Hepatic stellate cell (primary cell): ENCODE measurements at regions not wholly inside any gene's neighbourhood (a gene's known extent, or its start where the extent isn't known, plus 50 kb on each side); places are given as distances from the start of the nearest gene placed in this dataset.
"Not testable (repeated sequence)": the region's sequence is repeated elsewhere in the genome, so short reads cannot be mapped to it uniquely, and the experiment has no call there.

Experiments used
- DNase-seq: peaks from one replicate; pipeline ENCODE4 v3.0.0; 2011; ENCODE audit warnings: low spot score

DNA sequence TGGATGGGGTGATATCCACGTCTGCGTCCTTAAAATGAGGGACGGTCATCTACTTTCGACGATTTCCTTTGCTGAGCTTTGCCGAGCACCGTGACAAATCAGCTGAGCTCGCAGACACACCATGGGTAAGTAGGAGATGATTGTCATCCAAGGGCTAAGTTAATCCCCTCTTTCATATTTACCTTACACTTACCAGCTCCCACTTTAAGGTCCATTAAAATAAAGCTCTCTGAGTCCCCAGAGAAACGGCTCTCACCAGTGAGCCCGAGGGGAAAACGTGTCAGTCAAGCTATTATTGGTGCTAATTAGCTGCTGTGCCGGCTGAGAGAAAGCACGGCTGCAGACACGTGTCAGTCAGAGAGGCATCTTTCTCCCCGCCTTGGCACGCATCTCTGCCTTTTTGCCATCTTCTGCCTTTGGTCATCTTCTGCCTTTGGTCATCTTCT lies 72.2 kb downstream of the CRLF2 start:
- DNase-seq: no peak

DNA sequence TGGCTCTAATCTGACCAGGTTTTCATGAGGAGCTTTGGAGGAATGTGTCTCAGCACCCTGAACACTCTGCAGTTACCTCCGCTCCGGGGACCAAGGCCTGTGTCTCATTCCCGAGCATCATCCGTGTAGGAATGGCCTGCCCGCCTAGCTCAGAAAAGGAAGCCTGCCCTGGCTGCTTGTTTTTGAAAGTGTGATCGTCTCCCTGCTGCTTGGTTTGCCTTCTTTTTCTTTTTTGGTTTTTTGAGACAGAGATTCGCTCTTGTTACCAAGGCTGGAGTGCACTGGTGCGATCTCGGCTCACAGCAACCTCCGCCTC lies 73.3 kb downstream of the CRLF2 start:
- DNase-seq: no peak

DNA sequence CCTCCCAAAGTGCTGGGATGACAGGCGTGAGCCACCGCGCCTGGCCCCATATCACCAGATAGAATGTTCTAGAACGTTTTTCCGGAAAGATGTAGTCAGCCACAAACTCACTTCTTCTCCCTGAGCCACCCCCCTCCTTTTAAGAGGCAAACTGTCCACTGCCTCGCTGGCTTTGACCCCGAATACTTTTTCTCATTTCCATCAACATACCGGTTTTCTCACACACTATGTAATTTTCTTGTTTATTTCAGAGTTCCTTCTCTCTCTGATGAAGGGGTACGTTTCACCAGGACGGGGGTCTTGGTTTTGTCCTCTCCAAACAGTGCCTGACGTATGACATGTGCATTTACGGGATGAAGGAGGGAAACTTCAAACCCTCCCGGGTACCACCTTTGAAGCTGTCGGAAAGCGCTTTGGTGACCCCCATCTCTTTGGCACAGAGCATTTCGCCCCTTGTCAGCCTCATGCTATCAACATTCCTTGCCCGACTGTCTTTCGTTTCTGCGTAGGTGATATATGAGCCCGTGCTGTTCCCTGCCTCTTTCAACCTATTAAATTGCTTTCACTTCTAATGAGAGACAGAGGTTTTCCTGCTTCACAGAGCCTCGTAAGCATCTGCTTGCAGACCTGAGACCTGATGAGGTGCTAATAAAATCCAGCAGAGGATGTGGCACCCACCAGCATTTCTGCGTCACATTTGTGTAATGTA lies 73.8 kb downstream of the CRLF2 start:
- DNase-seq: no peak

DNA sequence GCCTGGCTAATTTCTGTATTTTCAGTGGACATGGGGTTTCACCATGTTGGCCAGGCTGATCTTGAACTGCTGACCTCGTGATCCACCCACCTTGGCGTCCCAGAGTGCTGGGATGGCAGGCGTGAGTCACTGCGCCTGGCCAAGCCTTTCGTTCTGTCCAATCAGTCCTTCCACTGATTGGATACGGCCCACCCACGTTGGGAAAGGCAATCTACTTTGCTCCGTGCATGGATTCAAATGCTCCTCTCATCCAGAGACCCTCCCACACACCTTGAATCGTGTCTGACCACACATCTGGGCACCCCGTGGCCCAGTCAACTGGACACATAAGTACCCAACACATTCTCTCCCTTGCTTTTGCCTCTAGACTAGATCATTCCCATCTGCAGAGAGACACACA lies 74.9 kb downstream of the CRLF2 start:
- DNase-seq: no peak

DNA sequence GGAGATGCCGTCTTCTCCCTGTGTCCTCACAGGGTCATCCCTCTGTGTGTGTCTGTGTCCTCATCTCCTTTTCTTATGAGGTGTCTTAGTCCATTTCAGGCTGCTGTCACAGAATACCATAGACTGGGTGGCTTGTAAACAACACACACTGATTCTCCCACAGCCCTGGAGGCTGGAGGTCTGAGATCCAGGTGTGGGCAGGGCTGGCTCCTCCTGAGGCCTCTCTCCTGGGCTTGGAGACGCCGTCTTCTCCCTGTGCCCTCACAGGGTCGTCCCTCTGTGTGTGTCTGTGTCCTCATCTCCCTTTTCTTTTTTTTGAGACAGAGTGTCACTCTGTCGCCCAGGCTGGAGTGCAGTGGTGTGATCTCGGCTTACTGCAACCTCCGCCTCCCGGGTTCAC lies 75.9 kb downstream of the CRLF2 start:
- not testable (repeated sequence) for DNase-seq

DNA sequence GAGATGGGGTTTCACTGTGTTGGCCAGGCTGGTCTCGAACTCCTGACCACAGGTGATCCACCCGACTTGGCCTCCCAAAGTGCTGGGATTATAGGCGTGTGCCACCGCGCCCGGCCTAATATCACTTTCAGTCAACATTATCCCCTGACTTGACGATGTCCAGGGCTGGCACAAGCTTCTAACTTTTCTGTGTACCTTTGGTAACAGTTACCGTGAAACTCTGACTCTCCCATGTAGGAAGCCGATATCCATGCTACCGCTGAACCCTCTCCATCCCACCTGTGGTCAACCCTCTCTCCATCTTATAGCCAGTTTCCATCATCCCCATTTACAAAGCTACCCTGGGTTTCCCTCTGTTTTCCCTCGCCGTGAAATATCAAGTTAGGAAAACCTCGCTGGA lies 77.5 kb downstream of the CRLF2 start:
- no peak for DNase-seq

DNA sequence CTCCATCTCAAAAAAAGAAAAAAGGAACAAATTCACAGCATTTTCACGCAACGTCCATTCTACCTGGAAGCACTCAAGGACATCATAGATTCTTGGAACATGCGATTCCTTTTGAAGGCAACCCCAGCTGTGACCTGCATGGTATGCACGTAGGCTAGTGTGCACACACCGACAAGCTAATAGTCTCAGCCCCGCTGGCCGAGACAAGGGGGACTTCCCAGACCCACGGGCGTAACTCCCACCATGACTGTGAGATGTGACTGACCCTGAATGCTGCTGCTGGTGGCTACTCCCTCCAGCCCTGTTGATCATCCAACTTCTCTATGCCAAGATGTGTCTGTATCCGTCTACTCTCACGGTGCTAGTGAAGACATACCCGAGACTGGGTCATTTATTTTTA lies 78.3 kb downstream of the CRLF2 start:
- DNase-seq: no peak

DNA sequence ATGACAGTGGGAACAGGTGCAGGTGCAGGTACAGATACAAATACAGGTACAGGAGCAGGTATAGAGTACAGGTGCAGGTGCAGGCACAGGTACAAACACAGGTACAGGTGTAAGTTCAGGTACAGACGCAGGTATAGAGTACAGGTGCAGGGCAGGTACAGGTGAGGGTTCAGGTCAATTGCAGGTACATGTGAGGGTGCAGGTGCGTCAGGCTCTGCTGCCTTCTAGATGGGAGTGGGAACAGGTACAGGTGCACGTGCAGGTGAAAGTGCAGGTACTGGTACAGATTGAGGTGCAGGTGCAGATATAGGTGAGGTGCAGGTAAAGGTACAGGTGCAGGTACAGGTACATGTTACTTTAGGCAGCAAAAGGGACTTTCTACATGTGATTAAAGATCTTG lies 85.7 kb downstream of the CRLF2 start:
- no peak for DNase-seq

DNA sequence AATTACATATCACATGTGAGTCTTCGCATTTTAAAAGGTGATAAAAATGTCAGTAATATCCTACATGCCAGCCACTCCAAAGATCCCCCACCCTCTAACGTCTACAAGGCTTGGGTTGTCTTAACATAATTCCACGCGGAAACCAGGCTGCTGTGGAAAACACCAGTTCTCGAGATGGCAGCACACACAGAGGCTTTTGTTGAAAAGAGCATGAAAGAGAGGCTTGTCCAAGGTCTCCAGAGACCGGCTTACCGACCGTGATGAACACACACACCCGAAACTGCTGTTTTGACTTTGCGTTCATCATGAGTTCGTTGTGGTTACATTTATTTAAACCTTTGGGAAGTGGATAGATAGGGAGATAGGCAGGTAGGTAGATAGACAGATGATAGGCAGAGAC lies 87.9 kb downstream of the CRLF2 start:
- no peak for DNase-seq

DNA sequence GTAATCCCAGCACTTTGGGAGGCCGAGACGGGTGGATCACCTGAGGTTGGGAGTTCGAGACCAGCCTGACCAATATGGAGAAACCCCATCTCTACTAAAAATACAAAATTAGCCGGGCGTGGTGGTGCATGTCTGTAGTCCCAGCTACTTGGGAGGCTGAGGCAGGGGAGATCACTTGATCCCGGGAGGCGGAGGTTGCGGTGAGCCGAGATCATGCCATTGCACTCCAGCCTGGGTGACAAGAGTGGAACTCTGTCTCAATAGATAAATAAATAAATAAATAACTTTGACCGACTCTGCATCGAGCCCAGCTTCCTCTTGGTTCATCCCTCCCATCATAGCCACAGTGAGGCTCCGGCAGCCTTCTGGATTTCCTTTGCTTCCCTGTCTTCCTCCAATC lies 89.6 kb downstream of the CRLF2 start:
- DNase-seq: not testable (repeated sequence)

DNA sequence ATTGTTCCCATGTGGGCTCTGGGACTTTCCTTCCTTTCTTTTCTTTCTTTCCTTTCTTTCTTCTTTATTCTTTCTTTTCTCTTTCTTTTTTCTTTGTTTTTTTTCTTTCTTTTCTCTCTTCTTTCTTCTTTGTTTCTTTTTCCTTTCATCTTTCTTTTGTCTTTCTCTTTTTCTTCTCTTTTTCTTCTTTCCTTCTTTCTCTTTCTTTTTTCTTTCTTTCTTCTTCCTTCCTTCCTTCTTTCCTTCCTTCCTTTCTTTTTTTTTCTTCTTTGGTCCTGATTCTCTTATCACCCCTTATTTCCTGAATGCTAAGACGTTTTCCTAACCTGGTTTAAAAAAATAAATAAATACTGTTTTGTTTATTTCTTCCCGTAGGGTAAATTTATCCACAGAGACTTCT lies 93.2 kb downstream of the CRLF2 start:
- no peak for DNase-seq

DNA sequence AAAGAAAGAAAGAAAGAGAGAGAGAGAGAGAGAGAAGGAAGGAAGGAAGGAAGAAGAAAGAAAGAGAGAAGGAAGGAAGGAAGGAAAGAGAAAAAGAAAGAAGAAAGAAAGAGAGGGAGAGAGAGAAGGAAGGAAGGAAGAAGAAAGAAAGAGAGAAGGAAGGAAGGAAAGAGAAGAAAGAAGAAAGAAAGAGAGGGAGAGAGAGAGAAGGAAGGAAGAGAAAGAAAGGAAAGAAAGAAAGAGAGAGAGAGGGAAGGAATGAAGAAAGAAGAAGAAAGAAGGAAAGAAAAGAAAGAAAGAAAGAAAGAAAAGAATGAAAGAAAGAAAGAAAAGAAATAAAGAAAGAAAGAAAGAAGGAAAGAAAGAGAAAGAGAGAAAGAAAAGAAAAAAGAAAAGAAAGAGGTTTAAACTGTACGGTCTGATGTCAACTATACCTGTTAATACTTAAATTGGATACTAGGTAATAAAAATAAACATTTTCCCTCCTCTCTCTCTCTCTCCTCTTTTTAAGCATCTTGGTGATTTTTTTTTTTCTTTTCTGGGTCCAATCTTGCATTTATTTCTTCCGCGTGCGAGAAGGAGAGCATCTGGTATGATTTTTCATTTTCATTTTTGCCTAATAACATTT lies 93.8 kb downstream of the CRLF2 start:
- no peak for DNase-seq

DNA sequence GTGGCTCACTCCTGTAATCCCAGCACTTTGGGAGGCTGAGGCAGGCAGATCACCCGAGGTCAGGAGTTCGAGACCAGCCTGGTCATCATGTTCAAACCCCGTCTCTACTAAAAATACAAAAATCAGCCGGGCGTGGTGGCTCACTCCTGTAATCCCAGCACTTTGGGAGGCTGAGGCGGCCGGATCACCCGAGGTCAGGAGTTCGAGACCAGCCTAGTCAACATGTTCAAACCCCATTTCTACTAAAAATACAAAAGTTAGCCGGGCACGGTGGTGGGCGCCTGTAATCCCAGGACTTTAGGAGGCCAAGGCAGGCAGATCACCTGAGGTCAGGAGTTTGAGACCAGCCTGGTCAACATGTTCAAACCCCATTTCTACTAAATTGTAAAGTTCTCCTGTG lies 97.0 kb downstream of the CRLF2 start:
- not testable (repeated sequence) for DNase-seq

DNA sequence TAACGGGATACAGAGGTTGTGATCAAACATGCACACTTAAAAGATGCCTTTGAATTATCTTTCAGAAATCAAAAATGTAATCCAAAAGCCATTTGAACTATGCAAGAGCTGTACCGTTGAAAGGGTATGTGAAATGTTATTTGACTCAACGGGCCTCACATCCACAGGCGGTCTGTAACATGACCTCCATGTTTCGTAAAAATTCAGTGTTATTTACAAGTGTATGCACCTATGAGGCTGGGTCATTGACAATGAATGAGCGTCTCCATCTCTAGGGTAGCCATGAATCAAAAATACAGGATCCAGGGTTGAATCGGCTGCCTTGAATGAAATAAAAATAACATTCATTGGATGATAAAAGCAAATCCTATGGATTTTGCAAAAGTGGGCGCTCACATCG lies 100.1 kb downstream of the CRLF2 start:
- DNase-seq: no peak

DNA sequence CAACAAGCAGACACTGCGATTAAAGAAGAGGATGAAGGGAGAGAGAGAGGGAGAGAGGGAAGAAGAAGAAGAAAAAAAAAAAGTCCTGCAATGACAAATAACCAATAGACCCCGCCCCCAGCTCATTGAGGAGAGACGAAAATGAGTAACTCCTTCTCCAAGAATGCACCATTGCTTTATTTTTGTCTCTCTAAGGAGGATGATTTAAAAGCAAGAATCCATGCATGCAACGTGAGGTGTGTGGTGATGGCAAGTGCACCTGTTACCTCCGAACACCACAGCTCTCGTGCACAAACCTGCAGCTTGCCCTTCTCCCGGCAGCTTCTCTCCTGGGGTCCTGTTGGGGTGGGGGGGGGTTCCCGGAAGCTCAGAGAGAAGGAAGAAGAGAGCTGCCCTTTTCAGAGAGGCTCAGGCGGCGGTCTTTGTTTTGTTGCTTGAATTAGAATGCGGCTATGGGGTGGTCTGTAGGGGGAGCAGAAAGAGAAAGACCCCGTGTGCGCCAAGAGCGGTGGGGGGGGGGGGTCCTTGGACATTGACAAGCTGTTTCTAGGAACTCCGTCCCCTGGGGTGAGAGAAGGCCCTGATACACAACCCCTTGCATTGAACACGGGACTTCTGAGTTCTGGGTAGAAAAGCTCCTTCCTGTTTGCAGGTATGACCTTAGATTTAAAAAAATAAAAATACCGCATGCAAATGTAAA lies 100.7 kb downstream of the CRLF2 start:
- no peak for DNase-seq

DNA sequence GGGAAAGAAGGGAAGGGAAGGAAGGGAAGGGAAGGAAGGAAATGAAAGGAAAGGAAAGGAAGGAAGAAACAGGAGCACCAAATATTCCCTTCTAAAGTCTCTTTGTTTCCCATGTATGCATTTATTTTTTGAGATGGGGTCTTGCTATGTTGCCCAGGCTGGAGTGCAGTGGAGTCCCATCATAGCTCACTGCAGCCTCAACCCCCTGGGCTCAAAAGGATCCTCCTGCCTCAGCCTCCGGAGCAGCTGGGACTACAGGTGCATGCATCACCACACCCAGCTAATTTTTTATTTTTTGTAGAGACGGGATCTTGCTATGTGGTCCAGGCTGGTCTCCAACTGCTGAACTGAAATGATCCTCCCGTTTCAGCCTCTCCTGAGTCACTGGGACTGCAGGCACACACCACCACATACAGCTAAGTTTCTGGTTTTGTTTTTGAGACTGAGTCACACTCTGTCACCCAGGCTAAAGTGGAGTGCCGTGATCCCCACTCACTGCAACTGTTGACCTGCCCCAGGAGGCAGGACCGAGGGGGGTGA lies 102.8 kb downstream of the CRLF2 start:
- DNase-seq: no peak

DNA sequence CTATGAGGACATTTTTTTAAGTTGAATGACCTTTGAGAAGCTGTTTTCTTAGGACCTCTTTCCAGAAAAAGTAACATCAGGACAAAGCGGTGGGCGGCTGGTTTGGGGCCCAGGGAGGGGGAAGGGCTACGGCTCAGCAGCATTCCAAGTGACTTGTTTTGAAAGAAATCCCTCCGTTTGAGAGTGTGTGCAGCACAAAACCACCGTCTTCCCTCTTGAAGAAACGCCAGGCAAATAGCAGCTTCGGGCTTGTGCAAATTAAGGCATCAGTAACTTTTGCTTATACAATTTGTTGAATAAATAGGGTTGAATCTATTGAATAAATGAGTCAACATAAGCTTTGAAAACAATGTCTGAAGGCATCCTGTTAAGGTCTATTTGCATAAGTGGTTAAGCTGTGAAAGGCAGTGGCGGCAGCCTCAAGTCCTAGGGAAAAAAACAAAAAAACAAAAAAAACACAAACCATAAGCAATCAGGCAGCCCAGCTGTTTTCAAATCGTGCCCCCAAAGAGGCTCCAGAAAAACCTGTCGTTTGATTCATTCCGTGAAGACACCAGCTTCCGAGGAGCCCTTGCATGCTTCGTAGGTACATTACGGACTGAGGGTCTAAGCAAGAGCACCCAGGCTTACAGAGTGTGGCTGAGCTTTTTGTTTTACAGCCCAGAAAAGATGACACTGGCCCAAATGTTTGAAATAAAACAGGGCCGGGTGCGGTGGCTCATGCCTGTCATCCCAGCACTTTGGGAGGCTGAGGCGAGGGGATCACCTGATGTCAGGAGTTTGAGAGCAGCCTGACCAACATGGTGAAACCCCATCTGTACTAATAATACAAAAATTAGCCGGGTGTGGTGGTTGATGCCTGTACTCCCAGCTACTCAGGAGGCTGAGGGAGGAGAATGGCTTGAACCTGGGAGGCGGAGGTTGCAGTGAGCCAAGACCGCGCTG lies 103.7 kb downstream of the CRLF2 start:
- no peak for DNase-seq

DNA sequence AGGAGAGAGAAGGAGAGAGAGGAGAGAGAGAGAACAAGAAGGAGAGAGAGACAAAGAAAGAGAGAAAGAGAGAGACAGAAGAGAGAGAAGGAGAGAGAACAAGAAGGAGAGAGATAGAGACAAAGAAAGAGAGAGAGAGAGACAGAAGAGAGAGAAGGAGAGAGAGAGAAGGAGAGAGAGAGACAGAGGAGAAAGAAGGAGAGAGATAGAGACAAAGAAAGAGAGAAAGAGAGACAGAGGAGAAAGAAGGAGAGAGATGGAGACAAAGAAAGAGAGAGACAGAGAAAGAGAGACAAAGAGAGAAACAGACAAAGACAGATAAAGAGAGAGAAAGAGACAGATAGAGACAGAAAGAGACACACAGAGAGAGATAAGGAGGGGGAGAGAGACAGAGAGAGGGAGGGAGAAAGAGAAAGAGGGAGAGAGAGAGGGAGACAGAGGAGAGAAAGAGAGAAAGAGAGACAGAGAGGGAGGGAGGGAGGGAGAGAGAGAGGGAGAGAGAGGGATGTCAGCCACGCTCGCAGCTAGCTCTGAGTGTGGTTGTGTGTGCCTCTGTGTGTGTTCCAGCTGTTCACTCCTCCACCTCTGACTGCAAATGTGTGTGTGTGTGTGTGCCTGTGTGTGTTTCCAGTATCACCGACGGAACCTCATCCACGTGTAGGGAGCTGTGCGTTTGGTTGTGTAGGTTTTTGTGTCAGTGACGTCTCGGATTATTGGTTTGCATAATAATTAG lies 105.8 kb downstream of the CRLF2 start:
- DNase-seq: no peak

DNA sequence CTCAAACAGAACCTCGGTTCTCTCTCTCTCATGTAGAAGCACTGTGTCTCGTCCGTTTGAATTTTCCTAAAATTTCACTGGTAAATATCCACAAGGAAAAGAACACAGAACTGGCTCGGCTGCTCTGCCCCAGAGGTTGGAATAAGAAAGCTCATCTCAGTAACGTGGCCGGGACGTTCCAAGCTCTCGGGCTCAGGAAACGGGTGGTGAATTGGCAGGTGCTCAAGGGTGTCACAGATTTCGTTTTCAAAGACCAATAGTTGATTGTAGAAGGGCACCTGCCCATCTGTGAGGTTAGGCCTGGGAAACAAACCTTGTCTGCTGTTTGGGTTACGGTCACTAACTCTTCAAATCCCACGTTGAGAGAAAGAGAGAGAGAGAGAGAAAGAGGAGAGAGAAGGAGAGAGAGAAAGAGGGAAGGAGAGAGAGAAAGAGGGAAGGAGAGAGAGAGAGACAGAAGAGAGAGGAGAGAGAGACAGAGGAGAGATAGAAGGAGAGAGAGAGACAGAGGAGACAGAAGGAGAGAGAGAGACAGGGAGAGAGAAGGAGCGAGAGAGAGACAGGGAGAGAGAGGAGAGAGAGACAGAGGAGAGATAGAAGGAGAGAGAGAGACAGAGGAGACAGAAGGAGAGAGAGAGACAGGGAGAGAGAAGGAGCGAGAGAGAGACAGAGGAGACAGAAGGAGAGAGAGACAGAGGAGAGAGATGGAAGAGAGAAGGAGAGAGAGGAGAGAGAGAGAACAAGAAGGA lies 106.6 kb downstream of the CRLF2 start:
- no peak for DNase-seq

DNA sequence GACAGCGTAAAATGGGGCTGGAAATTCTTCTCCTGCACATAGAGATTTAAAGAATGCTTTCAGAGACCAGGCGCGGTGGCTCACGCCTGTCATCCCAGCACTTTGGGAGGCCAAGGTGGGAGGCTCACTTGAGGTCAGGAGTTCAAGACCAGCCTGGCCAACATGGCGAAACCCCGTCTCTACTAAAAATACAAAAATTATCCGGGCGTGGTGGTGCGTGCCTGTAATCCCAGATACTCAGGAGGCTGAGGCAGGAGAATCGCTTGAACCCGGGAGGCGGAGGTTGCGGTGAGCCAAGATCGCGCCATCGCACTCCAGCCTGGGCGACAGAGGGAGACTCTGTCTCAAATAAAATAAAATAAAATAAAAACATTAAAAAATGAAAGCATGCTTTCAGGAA lies 107.4 kb downstream of the CRLF2 start:
- not testable (repeated sequence) for DNase-seq

DNA sequence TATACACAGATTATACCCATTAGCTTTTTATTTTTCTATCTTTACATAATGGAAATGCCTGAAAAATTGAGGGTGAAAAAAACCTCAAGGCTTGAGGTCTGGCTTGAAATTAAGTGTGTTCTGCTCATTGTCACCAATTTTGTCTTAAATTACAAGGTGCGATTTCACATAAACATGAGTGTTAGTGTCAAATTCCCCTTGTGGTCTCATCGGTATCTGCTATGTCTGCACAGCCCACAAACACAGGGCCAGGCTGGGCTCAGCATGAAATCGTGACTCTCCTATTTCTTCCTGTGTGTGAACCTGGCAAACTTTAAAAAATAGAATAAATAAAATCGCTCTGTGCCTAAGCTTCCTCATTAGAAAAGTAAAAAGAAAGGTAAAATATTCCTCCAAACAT lies 109.1 kb downstream of the CRLF2 start:
- no peak for DNase-seq
